ENCODE measurements at regions not wholly inside any gene's neighbourhood (a gene's known extent, or its start where the extent isn't known, plus 50 kb on each side); places are given as distances from the start of the nearest gene placed in this dataset.

DNA sequence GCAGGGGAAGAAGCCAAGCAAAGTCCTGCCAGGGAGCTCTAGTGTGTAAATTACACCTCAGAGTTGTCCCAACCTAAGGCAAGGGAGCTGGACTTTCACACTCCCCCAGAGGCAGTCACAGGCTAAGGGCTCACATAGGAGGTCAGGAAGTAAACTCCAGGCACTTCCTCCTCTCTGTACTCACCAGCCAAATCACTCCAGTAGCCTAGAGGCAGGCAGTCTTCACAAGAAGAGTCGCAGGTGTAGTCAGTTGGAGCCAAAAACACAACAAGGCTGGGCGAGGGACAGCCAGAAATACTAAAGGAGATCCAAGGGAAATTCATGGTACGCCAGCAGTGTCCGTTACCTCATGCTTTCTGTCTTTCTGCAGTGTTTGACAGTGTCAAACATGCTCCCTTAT is 205.0 kb downstream of the C1D start:
- no peak for TF ChIP-seq CTCF (IDR thresholded peaks at IDR 0.05)
- TF ChIP-seq POLR2A (IDR thresholded peaks at IDR 0.05) = no peak
